Stomach (tissue), 8 donors: ENCODE measurements at regions not wholly inside any gene's neighbourhood (a gene's known extent, or its start where the extent isn't known, plus 50 kb on each side); places are given as distances from the start of the nearest gene placed in this dataset.
"Not testable (repeated sequence)": the region's sequence is repeated elsewhere in the genome, so short reads cannot be mapped to it uniquely, and the experiment has no call there.

Experiments used
- DNase-seq, 2 donors: peaks; one replicate each; pipeline versions ENCODE4 v3.0.0 to v3.0.0-alpha.2; 2013 to 2019
- H3K27ac ChIP-seq, 5 donors: fragments of 200-600 bp in 4 of 5; sonication (generic) in 4 of 5; one replicate each; pipeline ENCODE4 v1.5.1; 2013 to 2019; ENCODE audit warnings: mild to moderate bottlenecking in 1 of 5, moderate library complexity in 1 of 5
- H3K27me3 ChIP-seq, 3 donors: fragments of 200-600 bp; sonication (generic); one replicate each; pipeline ENCODE4 v1.5.1; 2017 to 2019; ENCODE audit warnings: mixed run types in 1 of 3
- H3K36me3 ChIP-seq, 4 donors: fragments of 200-600 bp; sonication (generic); 1 replicate in 3 of 4; 2 replicates in 1 of 4; pipeline ENCODE4 v1.5.1; 2016 to 2019
- H3K4me1 ChIP-seq, 4 donors: fragments of 200-600 bp; sonication (generic); one replicate each; pipeline ENCODE4 v1.5.1; 2016 to 2019
- H3K4me3 ChIP-seq, 4 donors: fragments of 200-600 bp; sonication (generic) in 3 of 4; one replicate each; pipeline ENCODE4 v1.5.1; 2016 to 2019; ENCODE audit warnings: mild to moderate bottlenecking in 1 of 4
- H3K9me3 ChIP-seq, 4 donors: fragments of 200-600 bp; sonication (generic); one replicate each; pipeline ENCODE4 v1.5.1; 2016 to 2019
- CTCF ChIP-seq, 7 experiments: fragments of 450-650 bp in 4 of 7; fragments of 200-600 bp in 3 of 7; sonication (generic) in 3 of 7; IDR thresholded peaks; one replicate each; pipeline ENCODE4 v1.5.1; 2016 to 2019; ENCODE audit warnings: antibody characterized with exemption in 7 of 7, control low read depth in 2 of 7, mild to moderate bottlenecking in 1 of 7
- EP300 ChIP-seq: sonication (generic); formaldehyde crosslinking; IDR thresholded peaks from one replicate; pipeline ENCODE4 v1.6.1; 2017; ENCODE audit warnings: antibody characterized with exemption
- POLR2A ChIP-seq, 4 donors: fragments of 450-650 bp; IDR thresholded peaks; one replicate each; pipeline ENCODE4 v1.6.1; 2016; ENCODE audit warnings: antibody characterized with exemption in 4 of 4, control low read depth in 2 of 4, mild to moderate bottlenecking in 1 of 4, moderate library complexity in 1 of 4
- POLR2AphosphoS5 ChIP-seq, 3 donors: sonication (generic); formaldehyde crosslinking; IDR thresholded peaks; one replicate each; pipeline ENCODE4 v1.6.1; 2016; ENCODE audit warnings: antibody characterized with exemption in 3 of 3
- WGBS, 5 donors: extraction: QIAGEN DNeasy Blood & Tissue Kit in 3 of 5; methylation state at CpG; one replicate each; pipeline versions ENCODE4 v1.1.5 to v1.1.7; 2013 to 2018; 5-methylcytosine and 5-hydroxymethylcytosine counted together
- intact Hi-C: fragments of 100-400 bp; cut with DNase I; formaldehyde crosslinking; loops from one replicate; pipeline ENCODE4 v1.15.1; 2023; ENCODE audit warnings: low total_unique reads
- donor health status: healthy with polysubstance abuse.
- donor health status: Bipolar disorder and iron deficiency.
- donor health status: healthy.

GRCh38 chr4:107452717-107453630 lies 267.1 kb downstream of the PAPSS1 start:
- DNase-seq: no peak
- peaks cover 0 to 7% (median 3%) of the 10 kb centered on the region in 4 donors for H3K4me1 ChIP-seq
- H3K27ac ChIP-seq: no peak overlapping the region
- no peaks in the 10 kb centered on the region for H3K27me3 ChIP-seq
- H3K4me3 ChIP-seq: no peak overlapping the region
- H3K36me3 ChIP-seq: no peaks in the 10 kb centered on the region
- TF ChIP-seq POLR2AphosphoS5 (IDR thresholded peaks at IDR 0.05): no peak
- no peak for TF ChIP-seq CTCF (IDR thresholded peaks at IDR 0.05)
- no peak for TF ChIP-seq POLR2A (IDR thresholded peaks at IDR 0.05)
- TF ChIP-seq EP300: no peak
- intact Hi-C loops: no loop called here
- WGBS, 5 donors: 49 to 66% (median 64%) methylated on average over 3 of the region's 3 CpGs
- no peaks in the 10 kb centered on the region for H3K9me3 ChIP-seq

GRCh38 chr4:107449611-107450369 lies 270.2 kb downstream of the PAPSS1 start:
- Histone ChIP-seq H3K4me3 (no peak overlapping the region), H3K36me3 (no peaks in the 10 kb centered on the region), H3K4me1 (peaks cover 0 to 7% (median 3%) of the 10 kb centered on the region in 4 donors), H3K27ac (no peak overlapping the region), H3K9me3 (no peaks in the 10 kb centered on the region), H3K27me3 (no peaks in the 10 kb centered on the region)
- no peak for DNase-seq
- TF ChIP-seq POLR2AphosphoS5 (IDR thresholded peaks at IDR 0.05): no peak
- no peak for TF ChIP-seq POLR2A (IDR thresholded peaks at IDR 0.05)
- TF ChIP-seq CTCF (IDR thresholded peaks at IDR 0.05): no peak
- TF ChIP-seq EP300: no peak
- intact Hi-C loops: no loop called here
- WGBS, 5 donors: 48 to 70% (median 66%) methylated on average over 4 of the region's 4 CpGs

GRCh38 chr4:107442538-107443111 lies 277.4 kb downstream of the PAPSS1 start:
- no peak for DNase-seq
- H3K4me1 ChIP-seq: no peaks in the 10 kb centered on the region
- H3K27ac ChIP-seq: no peak overlapping the region
- H3K4me3 ChIP-seq: no peak overlapping the region
- no peaks in the 10 kb centered on the region for H3K9me3 ChIP-seq
- TF ChIP-seq POLR2AphosphoS5 (IDR thresholded peaks at IDR 0.05) (no peak), POLR2A (IDR thresholded peaks at IDR 0.05) (no peak), CTCF (IDR thresholded peaks at IDR 0.05) (no peak), EP300 (no peak)
- no peaks in the 10 kb centered on the region for H3K27me3 ChIP-seq
- WGBS, 5 donors: 82 to 92% (median 90%) methylated on average over 3 of the region's 3 CpGs
- intact Hi-C loops: no loop called here
- H3K36me3 ChIP-seq: no peaks in the 10 kb centered on the region

- Histone ChIP-seq H3K4me1 (no peaks in the 10 kb centered on the region), H3K9me3 (no peaks in the 10 kb centered on the region), H3K27ac (no peak overlapping the region), H3K36me3 (no peaks in the 10 kb centered on the region), H3K4me3 (no peak overlapping the region), H3K27me3 (no peaks in the 10 kb centered on the region)
- no peak for DNase-seq
- intact Hi-C loops: no loop called here
- 84 to 95% (median 91%) methylated on average over 3 of the region's 3 CpGs for WGBS, 5 donors
- TF ChIP-seq POLR2A (IDR thresholded peaks at IDR 0.05) (no peak), POLR2AphosphoS5 (IDR thresholded peaks at IDR 0.05) (no peak), EP300 (no peak), CTCF (IDR thresholded peaks at IDR 0.05) (no peak)
Observed at GRCh38 chr4:107439401-107439800, 280.6 kb downstream of the PAPSS1 start.

- H3K9me3 ChIP-seq, H3K27me3 ChIP-seq, H3K36me3 ChIP-seq, intact Hi-C loops, H3K4me1 ChIP-seq, H3K4me3 ChIP-seq, H3K27ac ChIP-seq, DNase-seq: not testable (repeated sequence)
- 18 to 48% (median 27%) methylated on average over 1 of the region's 1 CpG for WGBS, 5 donors
Observed at GRCh38 chr4:107436471-107436870, 283.6 kb downstream of the PAPSS1 start.
